H9 (cell line): ENCODE measurements at regions not wholly inside any gene's neighbourhood (a gene's known extent, or its start where the extent isn't known, plus 50 kb on each side); places are given as distances from the start of the nearest gene placed in this dataset.

Experiments
- DNase-seq: peaks from one replicate; pipeline ENCODE4 v3.0.0-alpha.2; 2017
- H2AFZ ChIP-seq: one replicate; pipeline ENCODE4 v1.6.1; 2013; ENCODE audit warnings: mild to moderate bottlenecking, low read length, control low read depth, moderate library complexity
- H2AK5ac ChIP-seq: 2 replicates; pipeline ENCODE4 v1.6.1; 2013; ENCODE audit warnings: low read length, control low read depth, mixed read lengths; ENCODE audit not compliant: insufficient read length
- H2BK120ac ChIP-seq: one replicate; pipeline ENCODE4 v1.6.1; 2013; ENCODE audit warnings: low read depth, mild to moderate bottlenecking, low read length, control low read depth, inconsistent platforms; ENCODE audit not compliant: poor library complexity, severe bottlenecking
- H2BK12ac ChIP-seq: 2 replicates; pipeline ENCODE4 v1.6.1; 2013; ENCODE audit warnings: low read length, control low read depth, mixed read lengths, low read depth; ENCODE audit not compliant: insufficient read length
- H2BK15ac ChIP-seq: 2 replicates; pipeline ENCODE4 v1.6.1; 2013; ENCODE audit warnings: low read depth, low read length, control low read depth
- H2BK20ac ChIP-seq: one replicate; pipeline ENCODE4 v1.6.1; 2013; ENCODE audit warnings: low read depth, mild to moderate bottlenecking, low read length, control low read depth, inconsistent platforms; ENCODE audit not compliant: poor library complexity, severe bottlenecking
- H2BK5ac ChIP-seq: 2 replicates; pipeline ENCODE4 v1.6.1; 2013; ENCODE audit warnings: low read length, control low read depth, mixed read lengths; ENCODE audit not compliant: insufficient read length
- H3K14ac ChIP-seq: 2 replicates; pipeline ENCODE4 v1.6.1; 2013; ENCODE audit warnings: low read length, control low read depth; ENCODE audit not compliant: insufficient read depth
- H3K18ac ChIP-seq: 2 replicates; pipeline ENCODE4 v1.6.1; 2013; ENCODE audit warnings: low read depth, mild to moderate bottlenecking, mixed read lengths, low read length, control low read depth; ENCODE audit not compliant: insufficient read length
- H3K23ac ChIP-seq: 2 replicates; pipeline ENCODE4 v1.6.1; 2013; ENCODE audit warnings: low read length, control low read depth, mixed read lengths, low read depth; ENCODE audit not compliant: insufficient read length
- H3K23me2 ChIP-seq: 2 replicates; pipeline ENCODE4 v1.6.1; 2013; ENCODE audit warnings: low read depth, mild to moderate bottlenecking, mixed read lengths, low read length, control low read depth; ENCODE audit not compliant: insufficient read length, poor library complexity, severe bottlenecking
- H3K27ac ChIP-seq: 2 replicates; pipeline ENCODE4 v1.5.1; 2013; ENCODE audit warnings: low read length, control low read depth, mixed read lengths, low read depth; ENCODE audit not compliant: insufficient read length
- H3K27me3 ChIP-seq: 2 replicates; pipeline ENCODE4 v1.6.1; 2013; ENCODE audit warnings: low read length, control low read depth, inconsistent platforms; ENCODE audit not compliant: insufficient read depth
- H3K4ac ChIP-seq: 2 replicates; pipeline ENCODE4 v1.6.1; 2013; ENCODE audit warnings: low read depth, mild to moderate bottlenecking, control low read depth, inconsistent platforms, low read length, moderate library complexity
- H3K4me1 ChIP-seq: 2 replicates; pipeline ENCODE4 v1.6.1; 2013; ENCODE audit warnings: low read length, control low read depth, inconsistent platforms; ENCODE audit not compliant: insufficient read depth
- H3K4me2 ChIP-seq: 2 replicates; pipeline ENCODE4 v1.6.1; 2013; ENCODE audit warnings: low read length, control low read depth, mixed read lengths; ENCODE audit not compliant: insufficient read length, insufficient read depth
- H3K56ac ChIP-seq: 2 replicates; pipeline ENCODE4 v1.6.1; 2013; ENCODE audit warnings: low read depth, mild to moderate bottlenecking, mixed read lengths, low read length, control low read depth; ENCODE audit not compliant: insufficient read length
- H3K79me1 ChIP-seq: 2 replicates; pipeline ENCODE4 v1.6.1; 2013; ENCODE audit warnings: low read depth, mild to moderate bottlenecking, moderate library complexity, low read length, control low read depth, inconsistent platforms; ENCODE audit not compliant: insufficient read depth, poor library complexity, severe bottlenecking
- H3K79me2 ChIP-seq: 2 replicates; pipeline ENCODE4 v1.6.1; 2013; ENCODE audit warnings: low read length, control low read depth, inconsistent platforms; ENCODE audit not compliant: insufficient read depth
- H3K9ac ChIP-seq: 2 replicates; pipeline ENCODE4 v1.6.1; 2013; ENCODE audit warnings: low read length, control low read depth, mixed read lengths; ENCODE audit not compliant: insufficient read length; ENCODE audit errors: extremely low read depth
- H3K9me3 ChIP-seq: one replicate; pipeline ENCODE4 v1.6.1; 2013; ENCODE audit warnings: low read depth, low read length, inconsistent platforms; ENCODE audit not compliant: control insufficient read depth
- H3T11ph ChIP-seq: one replicate; pipeline ENCODE4 v1.6.1; 2013; ENCODE audit warnings: mild to moderate bottlenecking, low read length, control low read depth, inconsistent platforms
- H4K20me1 ChIP-seq: one replicate; pipeline ENCODE4 v1.6.1; 2013; ENCODE audit not compliant: control insufficient read depth, insufficient read length, insufficient read depth
- H4K5ac ChIP-seq: 2 replicates; pipeline ENCODE4 v1.6.1; 2013; ENCODE audit warnings: low read depth, mild to moderate bottlenecking, mixed read lengths, low read length, control low read depth; ENCODE audit not compliant: insufficient read length
- H4K8ac ChIP-seq: replicated peaks from 2 replicates; pipeline ENCODE4 v1.6.1; 2013; ENCODE audit warnings: low read length, control low read depth, mixed read lengths, low read depth; ENCODE audit not compliant: insufficient read length
- H4K91ac ChIP-seq: 2 replicates; pipeline ENCODE4 v1.6.1; 2013; ENCODE audit warnings: low read depth, mild to moderate bottlenecking, moderate library complexity, mixed read lengths, low read length, control low read depth; ENCODE audit not compliant: insufficient read length
- H3K27ac Mint-ChIP-seq, 3 experiments: 2 replicates in 2 of 3; 3 replicates in 1 of 3; pipeline ENCODE4 v1.8.0; 2020 to 2021; ENCODE audit warnings: mixed read lengths in 3 of 3, mild to moderate bottlenecking in 1 of 3, moderate library complexity in 1 of 3
- H3K27me3 Mint-ChIP-seq: 2 replicates; pipeline ENCODE4 v1.8.0; 2021; ENCODE audit warnings: low read depth, mild to moderate bottlenecking, moderate library complexity, mixed read lengths
- H3K36me3 Mint-ChIP-seq, 3 experiments: 2 replicates in 2 of 3; 3 replicates in 1 of 3; pipeline ENCODE4 v1.8.0; 2020 to 2021; ENCODE audit warnings: low read depth in 3 of 3, mixed read lengths in 3 of 3; ENCODE audit not compliant: insufficient read depth in 1 of 3
- H3K4me1 Mint-ChIP-seq, 2 experiments: 2 replicates each; pipeline ENCODE4 v1.8.0; 2020; ENCODE audit warnings: mixed read lengths in 2 of 2
- H3K4me3 Mint-ChIP-seq, 2 experiments: 2 replicates in 1 of 2; 3 replicates in 1 of 2; pipeline ENCODE4 v1.8.0; 2020 to 2021; ENCODE audit warnings: mild to moderate bottlenecking in 2 of 2, mixed read lengths in 2 of 2, moderate library complexity in 1 of 2
- H3K9me3 Mint-ChIP-seq, 2 experiments: 2 replicates in 1 of 2; 3 replicates in 1 of 2; pipeline ENCODE4 v1.8.0; 2020; ENCODE audit warnings: mild to moderate bottlenecking in 2 of 2, mixed read lengths in 2 of 2, moderate library complexity in 1 of 2
- WGBS: extraction: QIAGEN DNeasy Blood & Tissue Kit; methylation state at CpG from one replicate; pipeline ENCODE4 v1.1.7; 2013; ENCODE audit warnings: missing lambda C conversion rate, low lambda C conversion rate, mixed read lengths; ENCODE audit not compliant: insufficient read length; ENCODE audit errors: extremely low coverage; 5-methylcytosine and 5-hydroxymethylcytosine counted together
- TF ChIP-seq, protein P1 (sequence below): fragments of 200-600 bp; sonication (generic); conservative IDR thresholded peaks from 3 replicates; pipeline ENCODE4 v1.8.0; 2021; ENCODE audit warnings: antibody characterized with exemption, mild to moderate bottlenecking

DNA sequence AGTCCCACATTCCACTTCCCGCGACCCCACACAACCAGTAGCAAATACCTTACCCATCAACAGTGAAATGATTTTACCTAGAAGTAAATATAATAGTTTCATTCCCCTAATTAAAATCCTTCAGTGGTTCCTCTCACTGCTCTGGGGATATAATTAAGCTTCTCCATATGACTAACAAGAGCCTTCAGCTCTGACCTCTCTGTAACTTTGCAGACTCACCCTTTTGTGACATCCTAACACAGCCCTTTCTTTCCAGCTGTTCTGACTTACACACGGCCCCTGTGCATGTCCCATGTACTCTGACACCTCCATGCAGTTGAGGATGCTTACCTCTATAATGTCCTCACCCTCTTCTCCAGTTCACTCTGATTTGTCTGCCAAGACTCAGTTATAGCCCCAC is 137.3 kb upstream of the SPAG17 start:
- no peak overlapping the region for H4K8ac ChIP-seq
- no peaks in the 10 kb centered on the region for H3K4me1 Mint-ChIP-seq
- H3K9ac ChIP-seq = no peak overlapping the region
- H3K23ac ChIP-seq = no peak overlapping the region
- H2BK5ac ChIP-seq = no peak overlapping the region
- H3T11ph ChIP-seq = no peak overlapping the region
- H3K27ac Mint-ChIP-seq = no peak overlapping the region
- H2AFZ ChIP-seq = no peak overlapping the region
- H4K20me1 ChIP-seq = no peaks in the 10 kb centered on the region
- H3K4me1 ChIP-seq = no peaks in the 10 kb centered on the region
- H3K23me2 ChIP-seq = no peaks in the 10 kb centered on the region
- H3K56ac ChIP-seq = no peak overlapping the region
- no peaks in the 10 kb centered on the region; a peak in 1 of 5 replicates for H3K9me3 Mint-ChIP-seq
- no peak overlapping the region for H4K91ac ChIP-seq
- H4K5ac ChIP-seq = no peak overlapping the region
- H3K79me2 ChIP-seq = no peaks in the 10 kb centered on the region
- H2BK15ac ChIP-seq = no peak overlapping the region
- H3K4ac ChIP-seq = no peak overlapping the region
- H3K9me3 ChIP-seq = no peaks in the 10 kb centered on the region
- no peak overlapping the region for H2BK120ac ChIP-seq
- no peak overlapping the region for H3K4me3 Mint-ChIP-seq
- no peaks in the 10 kb centered on the region for H3K36me3 Mint-ChIP-seq
- no peak overlapping the region for H2AK5ac ChIP-seq
- DNase-seq = no peak
- WGBS = no CpG with 5 or more reads among the region's 3 CpGs
- H3K79me1 ChIP-seq = no peaks in the 10 kb centered on the region
- no peak overlapping the region for H2BK20ac ChIP-seq
- H3K27me3 Mint-ChIP-seq = no peaks in the 10 kb centered on the region
- TF ChIP-seq, protein P1, sequence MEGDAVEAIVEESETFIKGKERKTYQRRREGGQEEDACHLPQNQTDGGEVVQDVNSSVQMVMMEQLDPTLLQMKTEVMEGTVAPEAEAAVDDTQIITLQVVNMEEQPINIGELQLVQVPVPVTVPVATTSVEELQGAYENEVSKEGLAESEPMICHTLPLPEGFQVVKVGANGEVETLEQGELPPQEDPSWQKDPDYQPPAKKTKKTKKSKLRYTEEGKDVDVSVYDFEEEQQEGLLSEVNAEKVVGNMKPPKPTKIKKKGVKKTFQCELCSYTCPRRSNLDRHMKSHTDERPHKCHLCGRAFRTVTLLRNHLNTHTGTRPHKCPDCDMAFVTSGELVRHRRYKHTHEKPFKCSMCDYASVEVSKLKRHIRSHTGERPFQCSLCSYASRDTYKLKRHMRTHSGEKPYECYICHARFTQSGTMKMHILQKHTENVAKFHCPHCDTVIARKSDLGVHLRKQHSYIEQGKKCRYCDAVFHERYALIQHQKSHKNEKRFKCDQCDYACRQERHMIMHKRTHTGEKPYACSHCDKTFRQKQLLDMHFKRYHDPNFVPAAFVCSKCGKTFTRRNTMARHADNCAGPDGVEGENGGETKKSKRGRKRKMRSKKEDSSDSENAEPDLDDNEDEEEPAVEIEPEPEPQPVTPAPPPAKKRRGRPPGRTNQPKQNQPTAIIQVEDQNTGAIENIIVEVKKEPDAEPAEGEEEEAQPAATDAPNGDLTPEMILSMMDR = no peak
- H3K4me2 ChIP-seq = no peak overlapping the region
- H3K14ac ChIP-seq = no peak overlapping the region
- H3K27me3 ChIP-seq = no peaks in the 10 kb centered on the region
- no peak overlapping the region for H2BK12ac ChIP-seq
- no peak overlapping the region for H3K18ac ChIP-seq
- no peak overlapping the region for H3K27ac ChIP-seq
